ENCODE measurements at regions not wholly inside any gene's neighbourhood (a gene's known extent, or its start where the extent isn't known, plus 50 kb on each side); places are given as distances from the start of the nearest gene placed in this dataset.

- TF ChIP-seq CTCF (conservative IDR thresholded peaks at IDR 0.05; ENCODE audit: low read depth, low read length) (no peak), EZH2 (IDR thresholded peaks at IDR 0.05; ENCODE audit: low read length, unreplicated experiment) (no peak), EZH2phosphoT487 (IDR thresholded peaks at IDR 0.05; ENCODE audit: borderline replicate concordance, low read length) (no peak)
Measured at GRCh38 chr9:24939109-24939850, 393.6 kb upstream of the IZUMO3 start.

Measured in PC-3 (cell line).